ENCODE measurements at regions not wholly inside any gene's neighbourhood (a gene's known extent, or its start where the extent isn't known, plus 50 kb on each side); places are given as distances from the start of the nearest gene placed in this dataset.
"Not testable (repeated sequence)": the region's sequence is repeated elsewhere in the genome, so short reads cannot be mapped to it uniquely, and the experiment has no call there.

GRCh38 chr6:91080871-91081270, 494.0 kb upstream of the MAP3K7 start:
- no peak for DNase-seq (ENCODE audit: low read depth, low spot score)

- DNase-seq (ENCODE audit: low read depth, low spot score), result no peak
These were observed 493.1 kb upstream of the MAP3K7 start for GRCh38 chr6:91079969-91080368.

- DNase-seq (ENCODE audit: low read depth, low spot score), result no peak
These were observed 488.5 kb upstream of the MAP3K7 start for GRCh38 chr6:91075244-91075976.

- DNase-seq (ENCODE audit: low read depth, low spot score), result no peak
These were observed 476.5 kb upstream of the MAP3K7 start for GRCh38 chr6:91063362-91063761.

GRCh38 chr6:91057689-91058088, 470.8 kb upstream of the MAP3K7 start:
- no peak for DNase-seq (ENCODE audit: low read depth, low spot score)

GRCh38 chr6:91055959-91056358, 469.1 kb upstream of the MAP3K7 start:
- DNase-seq (ENCODE audit: low read depth, low spot score), result no peak

- DNase-seq (ENCODE audit: low read depth, low spot score), result not testable (repeated sequence)
These were observed 465.9 kb upstream of the MAP3K7 start for GRCh38 chr6:91052473-91053450.

- no peak for DNase-seq (ENCODE audit: low read depth, low spot score)
These were observed 458.3 kb upstream of the MAP3K7 start for GRCh38 chr6:91045161-91045560.

- no peak for DNase-seq (ENCODE audit: low read depth, low spot score)
These were observed 456.9 kb upstream of the MAP3K7 start for GRCh38 chr6:91043751-91044150.

- no peak for DNase-seq (ENCODE audit: low read depth, low spot score)
These were observed 455.8 kb upstream of the MAP3K7 start for GRCh38 chr6:91042656-91043055.

- DNase-seq (ENCODE audit: low read depth, low spot score), result no peak
These were observed 447.1 kb upstream of the MAP3K7 start for GRCh38 chr6:91033964-91034363.

GRCh38 chr6:91031581-91031980, 444.7 kb upstream of the MAP3K7 start:
- no peak for DNase-seq (ENCODE audit: low read depth, low spot score)

- DNase-seq (ENCODE audit: low read depth, low spot score), result no peak
These were observed 442.3 kb upstream of the MAP3K7 start for GRCh38 chr6:91029211-91029610.

GRCh38 chr6:91023529-91023928, 436.7 kb upstream of the MAP3K7 start:
- no peak for DNase-seq (ENCODE audit: low read depth, low spot score)

- no peak for DNase-seq (ENCODE audit: low read depth, low spot score)
These were observed 433.9 kb upstream of the MAP3K7 start for GRCh38 chr6:91020744-91021143.

- DNase-seq (ENCODE audit: low read depth, low spot score), result no peak
These were observed 431.7 kb upstream of the MAP3K7 start for GRCh38 chr6:91018586-91018985.

- no peak for DNase-seq (ENCODE audit: low read depth, low spot score)
These were observed 426.6 kb upstream of the MAP3K7 start for GRCh38 chr6:91013511-91013910.

- no peak for DNase-seq (ENCODE audit: low read depth, low spot score)
These were observed 410.2 kb upstream of the MAP3K7 start for GRCh38 chr6:90997076-90997475.

GRCh38 chr6:90993770-90994169, 406.9 kb upstream of the MAP3K7 start:
- DNase-seq (ENCODE audit: low read depth, low spot score), result no peak

GRCh38 chr6:90989763-90990162, 402.9 kb upstream of the MAP3K7 start:
- no peak for DNase-seq (ENCODE audit: low read depth, low spot score)

GRCh38 chr6:90984066-90984465, 397.2 kb upstream of the MAP3K7 start:
- no peak for DNase-seq (ENCODE audit: low read depth, low spot score)

GRCh38 chr6:90983462-90983861, 396.6 kb upstream of the MAP3K7 start:
- DNase-seq (ENCODE audit: low read depth, low spot score), result no peak

GRCh38 chr6:90982581-90982980, 395.7 kb upstream of the MAP3K7 start:
- no peak for DNase-seq (ENCODE audit: low read depth, low spot score)
